ENCODE measurements at regions not wholly inside any gene's neighbourhood (a gene's known extent, or its start where the extent isn't known, plus 50 kb on each side); places are given as distances from the start of the nearest gene placed in this dataset.

DNA sequence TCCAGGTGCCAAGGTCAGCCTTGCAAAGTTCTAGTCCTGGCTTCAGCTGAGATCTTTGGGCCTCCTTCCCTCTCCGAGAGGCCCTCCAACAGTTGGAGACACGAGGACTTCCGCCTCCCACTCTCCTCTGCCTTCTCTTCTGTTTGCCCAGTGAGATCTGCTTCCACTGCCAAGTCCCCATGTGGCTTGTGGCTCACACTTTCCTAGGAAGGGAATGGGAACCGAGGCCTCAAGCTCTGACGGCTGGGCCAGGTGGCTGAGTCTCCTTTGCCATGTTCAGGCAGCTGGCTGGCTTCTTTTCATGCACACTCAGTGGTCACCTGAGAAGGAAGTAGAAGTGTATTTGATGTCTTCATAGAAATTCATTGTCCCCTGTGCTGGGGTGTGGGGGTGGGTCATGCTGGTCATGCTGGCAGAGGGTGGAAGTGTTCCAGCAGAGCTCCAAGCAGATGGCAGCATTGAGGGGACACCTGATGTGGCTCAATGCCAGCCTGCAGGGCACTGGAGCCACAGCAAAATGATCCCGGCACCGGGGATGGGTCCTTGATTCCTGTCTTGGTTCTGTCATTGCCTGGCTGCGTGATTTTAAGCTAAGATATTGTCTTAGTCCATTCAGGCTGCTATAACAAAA, 130.4 kb downstream of the ADAMTS15 start:
- Histone ChIP-seq H3K27ac (replicated peaks) (no peak overlapping the region), H3K27me3 (ENCODE audit: insufficient read depth, poor library complexity, severe bottlenecking) (no peaks in the 10 kb centered on the region), H3K4me3 (replicated peaks; ENCODE audit: insufficient read depth, low read length) (no peak overlapping the region)
- no peak for DNase-seq (ENCODE audit: low read depth in 1 of 2, low spot score in 1 of 2)
- TF ChIP-seq GABPA (IDR thresholded peaks at IDR 0.05; ENCODE audit: low read depth) = no peak
- TF ChIP-seq, protein P1, sequence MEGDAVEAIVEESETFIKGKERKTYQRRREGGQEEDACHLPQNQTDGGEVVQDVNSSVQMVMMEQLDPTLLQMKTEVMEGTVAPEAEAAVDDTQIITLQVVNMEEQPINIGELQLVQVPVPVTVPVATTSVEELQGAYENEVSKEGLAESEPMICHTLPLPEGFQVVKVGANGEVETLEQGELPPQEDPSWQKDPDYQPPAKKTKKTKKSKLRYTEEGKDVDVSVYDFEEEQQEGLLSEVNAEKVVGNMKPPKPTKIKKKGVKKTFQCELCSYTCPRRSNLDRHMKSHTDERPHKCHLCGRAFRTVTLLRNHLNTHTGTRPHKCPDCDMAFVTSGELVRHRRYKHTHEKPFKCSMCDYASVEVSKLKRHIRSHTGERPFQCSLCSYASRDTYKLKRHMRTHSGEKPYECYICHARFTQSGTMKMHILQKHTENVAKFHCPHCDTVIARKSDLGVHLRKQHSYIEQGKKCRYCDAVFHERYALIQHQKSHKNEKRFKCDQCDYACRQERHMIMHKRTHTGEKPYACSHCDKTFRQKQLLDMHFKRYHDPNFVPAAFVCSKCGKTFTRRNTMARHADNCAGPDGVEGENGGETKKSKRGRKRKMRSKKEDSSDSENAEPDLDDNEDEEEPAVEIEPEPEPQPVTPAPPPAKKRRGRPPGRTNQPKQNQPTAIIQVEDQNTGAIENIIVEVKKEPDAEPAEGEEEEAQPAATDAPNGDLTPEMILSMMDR (IDR thresholded peaks at IDR 0.05; ENCODE audit: insufficient read depth, low read length) = no peak
- no peak for TF ChIP-seq POLR2AphosphoS5 (IDR thresholded peaks at IDR 0.05; ENCODE audit: low read depth)
- TF ChIP-seq, protein P2, sequence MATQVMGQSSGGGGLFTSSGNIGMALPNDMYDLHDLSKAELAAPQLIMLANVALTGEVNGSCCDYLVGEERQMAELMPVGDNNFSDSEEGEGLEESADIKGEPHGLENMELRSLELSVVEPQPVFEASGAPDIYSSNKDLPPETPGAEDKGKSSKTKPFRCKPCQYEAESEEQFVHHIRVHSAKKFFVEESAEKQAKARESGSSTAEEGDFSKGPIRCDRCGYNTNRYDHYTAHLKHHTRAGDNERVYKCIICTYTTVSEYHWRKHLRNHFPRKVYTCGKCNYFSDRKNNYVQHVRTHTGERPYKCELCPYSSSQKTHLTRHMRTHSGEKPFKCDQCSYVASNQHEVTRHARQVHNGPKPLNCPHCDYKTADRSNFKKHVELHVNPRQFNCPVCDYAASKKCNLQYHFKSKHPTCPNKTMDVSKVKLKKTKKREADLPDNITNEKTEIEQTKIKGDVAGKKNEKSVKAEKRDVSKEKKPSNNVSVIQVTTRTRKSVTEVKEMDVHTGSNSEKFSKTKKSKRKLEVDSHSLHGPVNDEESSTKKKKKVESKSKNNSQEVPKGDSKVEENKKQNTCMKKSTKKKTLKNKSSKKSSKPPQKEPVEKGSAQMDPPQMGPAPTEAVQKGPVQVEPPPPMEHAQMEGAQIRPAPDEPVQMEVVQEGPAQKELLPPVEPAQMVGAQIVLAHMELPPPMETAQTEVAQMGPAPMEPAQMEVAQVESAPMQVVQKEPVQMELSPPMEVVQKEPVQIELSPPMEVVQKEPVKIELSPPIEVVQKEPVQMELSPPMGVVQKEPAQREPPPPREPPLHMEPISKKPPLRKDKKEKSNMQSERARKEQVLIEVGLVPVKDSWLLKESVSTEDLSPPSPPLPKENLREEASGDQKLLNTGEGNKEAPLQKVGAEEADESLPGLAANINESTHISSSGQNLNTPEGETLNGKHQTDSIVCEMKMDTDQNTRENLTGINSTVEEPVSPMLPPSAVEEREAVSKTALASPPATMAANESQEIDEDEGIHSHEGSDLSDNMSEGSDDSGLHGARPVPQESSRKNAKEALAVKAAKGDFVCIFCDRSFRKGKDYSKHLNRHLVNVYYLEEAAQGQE (IDR thresholded peaks at IDR 0.05; ENCODE audit: insufficient replicate concordance, low read depth) = no peak
- TF ChIP-seq SPI1 (IDR thresholded peaks at IDR 0.05; ENCODE audit: borderline replicate concordance, low read depth) = no peak

DNA sequence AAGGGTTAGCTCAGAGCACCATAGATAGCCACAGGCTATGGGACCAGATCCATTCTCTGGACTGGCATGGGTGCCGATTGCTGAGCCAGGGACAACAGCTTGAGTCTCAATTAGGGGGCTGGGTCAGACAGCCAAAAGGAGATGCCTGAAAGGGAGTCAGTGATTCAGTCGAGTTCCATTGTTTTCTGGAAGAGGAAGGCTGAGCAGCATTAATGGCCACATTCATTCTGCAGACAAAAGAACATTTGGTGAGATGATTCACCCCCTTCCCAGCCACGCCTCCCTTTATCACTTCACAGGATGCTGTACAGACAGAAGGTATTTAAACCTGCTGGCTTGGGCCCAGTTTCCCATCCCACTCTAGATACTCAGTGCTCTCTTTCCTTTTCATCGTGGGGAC, 131.9 kb downstream of the ADAMTS15 start:
- Histone ChIP-seq H3K27ac (replicated peaks) (no peak overlapping the region), H3K27me3 (ENCODE audit: insufficient read depth, poor library complexity, severe bottlenecking) (no peaks in the 10 kb centered on the region), H3K4me3 (replicated peaks; ENCODE audit: insufficient read depth, low read length) (no peak overlapping the region)
- no peak for TF ChIP-seq GABPA (IDR thresholded peaks at IDR 0.05; ENCODE audit: low read depth)
- TF ChIP-seq, protein P1 (IDR thresholded peaks at IDR 0.05; ENCODE audit: insufficient read depth, low read length) = no peak
- TF ChIP-seq, protein P2 (IDR thresholded peaks at IDR 0.05; ENCODE audit: insufficient replicate concordance, low read depth) = no peak
- TF ChIP-seq POLR2AphosphoS5 (IDR thresholded peaks at IDR 0.05; ENCODE audit: low read depth) = no peak
- no peak for TF ChIP-seq SPI1 (IDR thresholded peaks at IDR 0.05; ENCODE audit: borderline replicate concordance, low read depth)
- DNase-seq (ENCODE audit: low read depth in 1 of 2, low spot score in 1 of 2) = no peak

DNA sequence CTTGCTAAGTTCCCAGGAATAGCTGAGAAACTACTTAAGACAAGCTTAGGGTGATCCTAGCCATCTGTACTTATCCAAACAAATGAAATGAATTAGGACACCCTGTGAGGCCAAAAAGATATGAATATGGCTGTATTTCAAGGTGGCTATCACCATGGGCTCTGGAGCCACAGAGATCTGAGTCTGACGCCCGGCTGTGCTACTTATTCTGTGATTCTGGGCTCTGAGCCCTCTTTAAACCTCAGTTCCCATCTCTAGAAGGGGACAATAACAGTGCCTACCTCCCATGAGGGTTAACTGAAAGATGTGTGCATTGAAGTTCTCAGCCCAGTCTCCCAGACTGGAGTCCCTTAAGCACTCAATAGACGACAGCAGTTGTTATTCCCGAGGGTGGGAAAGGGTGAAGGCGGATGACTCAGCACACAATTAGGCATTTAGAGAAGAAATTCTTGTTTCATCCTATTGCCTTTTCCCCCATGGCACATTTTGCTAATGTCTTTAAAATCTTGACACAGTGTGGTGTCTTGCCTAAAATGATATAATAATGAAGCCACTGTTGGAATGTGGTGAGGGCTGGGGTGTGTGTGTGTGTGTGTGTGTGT, 132.5 kb downstream of the ADAMTS15 start:
- TF ChIP-seq, protein P2 (IDR thresholded peaks at IDR 0.05; ENCODE audit: insufficient replicate concordance, low read depth) = no peak
- TF ChIP-seq POLR2AphosphoS5 (IDR thresholded peaks at IDR 0.05; ENCODE audit: low read depth) = no peak
- no peak for TF ChIP-seq GABPA (IDR thresholded peaks at IDR 0.05; ENCODE audit: low read depth)
- TF ChIP-seq, protein P1 (IDR thresholded peaks at IDR 0.05; ENCODE audit: insufficient read depth, low read length) = no peak
- no peak for TF ChIP-seq SPI1 (IDR thresholded peaks at IDR 0.05; ENCODE audit: borderline replicate concordance, low read depth)
- no peak overlapping the region for H3K27ac ChIP-seq (replicated peaks)
- DNase-seq (ENCODE audit: low read depth in 1 of 2, low spot score in 1 of 2) = no peak

More for the DNA sequence above, 132.5 kb downstream of the ADAMTS15 start:
- Histone ChIP-seq H3K4me3 (replicated peaks; ENCODE audit: insufficient read depth, low read length) (no peak overlapping the region), H3K27me3 (ENCODE audit: insufficient read depth, poor library complexity, severe bottlenecking) (no peaks in the 10 kb centered on the region)
